B cell (primary cell): ENCODE measurements at regions not wholly inside any gene's neighbourhood (a gene's known extent, or its start where the extent isn't known, plus 50 kb on each side); places are given as distances from the start of the nearest gene placed in this dataset.

Source experiments
- ATAC-seq: fragments of 200-7000 bp; cut with Tn5 transposase; one replicate; pipeline ENCODE4 v1.10.0; 2021; ENCODE audit warnings: low read depth, mild to moderate bottlenecking, moderate number of reproducible peaks, moderate library complexity
- CTCF ChIA-PET: fragments of 350-600 bp; sonication (Branson Sonifier 250); formaldehyde crosslinking; loops from one replicate; lab custom pipeline; 2021; ENCODE audit warnings: antibody characterized with exemption, inconsistent platforms; lab: Charles Lee
- POLR2A ChIA-PET: fragments of 350-600 bp; sonication (Branson Sonifier 250); formaldehyde crosslinking; loops from one replicate; lab custom pipeline; 2021; ENCODE audit warnings: antibody characterized with exemption; lab: Charles Lee
- DNase-seq: peaks from one replicate; pipeline ENCODE4 v3.0.0; 2013
- H2AFZ ChIP-seq: 2 replicates; pipeline ENCODE4 v1.6.1; 2012; ENCODE audit warnings: mild to moderate bottlenecking, low read depth, low read length; ENCODE audit not compliant: insufficient read depth, poor library complexity, severe bottlenecking
- H3K27ac ChIP-seq, 2 donors: 1 replicate in 1 of 2; 2 replicates in 1 of 2; pipeline ENCODE4 v1.5.1; 2012 to 2013; ENCODE audit warnings: low read length in 2 of 2, mild to moderate bottlenecking in 2 of 2, moderate library complexity in 1 of 2
- H3K27me3 ChIP-seq, 4 experiments: fragments of 200-600 bp in 1 of 4; sonication (generic) in 1 of 4; replicated peaks in 1 of 4; 1 replicate in 2 of 4; 2 replicates in 2 of 4; pipeline versions ENCODE4 v1.6.1 to v1.7.0; 2013 to 2016; ENCODE audit warnings: low read length in 3 of 4, mild to moderate bottlenecking in 2 of 4, mixed read lengths in 1 of 4, moderate library complexity in 1 of 4; ENCODE audit not compliant: insufficient read depth in 4 of 4, control insufficient read depth in 3 of 4; ENCODE audit errors: control extremely low read depth in 1 of 4
- H3K36me3 ChIP-seq, 2 experiments: replicated peaks in 1 of 2; 1 replicate in 1 of 2; 2 replicates in 1 of 2; pipeline versions ENCODE4 v1.6.1 to v1.7.1; 2013; ENCODE audit warnings: low read length in 1 of 2; ENCODE audit not compliant: insufficient read depth in 2 of 2, control insufficient read depth in 1 of 2; ENCODE audit errors: control extremely low read depth in 1 of 2, extremely low read depth in 1 of 2
- H3K4me1 ChIP-seq, 2 donors: fragments of 200-600 bp in 1 of 2; sonication (generic) in 1 of 2; 1 replicate in 1 of 2; 2 replicates in 1 of 2; pipeline versions ENCODE4 v1.5.1 to v1.6.1; 2013 to 2017; ENCODE audit warnings: low read length in 2 of 2; ENCODE audit not compliant: control insufficient read depth in 2 of 2, insufficient read depth in 2 of 2
- H3K4me2 ChIP-seq: replicated peaks from 2 replicates; pipeline ENCODE3; 2012; ENCODE audit warnings: mild to moderate bottlenecking, low read depth, low read length; ENCODE audit not compliant: poor library complexity, severe bottlenecking
- H3K4me3 ChIP-seq, 5 experiments: fragments of 200-600 bp in 1 of 5; sonication (generic) in 1 of 5; 1 replicate in 3 of 5; 2 replicates in 2 of 5; pipeline versions ENCODE4 v1.5.1 to v1.7.0; 2011 to 2016; ENCODE audit warnings: low read length in 4 of 5, mild to moderate bottlenecking in 4 of 5, low read depth in 2 of 5, control low read depth in 1 of 5, moderate library complexity in 1 of 5; ENCODE audit not compliant: insufficient read depth in 1 of 5; ENCODE audit errors: control extremely low read depth in 1 of 5, extremely low read depth in 1 of 5
- H3K79me2 ChIP-seq: fragments of 200-600 bp; sonication (generic); one replicate; pipeline ENCODE4 v1.6.0; 2016; ENCODE audit warnings: low read length; ENCODE audit not compliant: control insufficient read depth, insufficient read depth
- H3K9ac ChIP-seq: fragments of 200-600 bp; sonication (generic); 2 replicates; pipeline ENCODE4 v1.6.1; 2017; ENCODE audit warnings: mild to moderate bottlenecking, low read length, moderate library complexity
- H3K9me3 ChIP-seq, 3 donors: one replicate each; pipeline versions ENCODE4 v1.6.1 to v1.7.1; 2013; ENCODE audit warnings: low read length in 2 of 3; ENCODE audit not compliant: control insufficient read depth in 2 of 3, insufficient read depth in 1 of 3; ENCODE audit errors: control extremely low read depth in 1 of 3
- H4K20me1 ChIP-seq: 2 replicates; pipeline ENCODE4 v1.6.0; 2012; ENCODE audit warnings: mild to moderate bottlenecking, low read length; ENCODE audit not compliant: insufficient read depth, control insufficient read depth, poor library complexity, severe bottlenecking
- H3K27ac Mint-ChIP-seq: one replicate; pipeline ENCODE4 v1.8.0; 2021; ENCODE audit warnings: mixed read lengths
- H3K27me3 Mint-ChIP-seq: one replicate; pipeline ENCODE4 v1.8.0; 2021; ENCODE audit warnings: mixed read lengths
- H3K4me1 Mint-ChIP-seq: one replicate; pipeline ENCODE4 v1.8.0; 2021; ENCODE audit warnings: mixed read lengths
- H3K4me3 Mint-ChIP-seq: one replicate; pipeline ENCODE4 v1.8.0; 2021; ENCODE audit warnings: mixed read lengths
- H3K9me3 Mint-ChIP-seq: one replicate; pipeline ENCODE4 v1.8.0; 2022; ENCODE audit warnings: mixed read lengths; ENCODE audit not compliant: insufficient read depth
- EZH2 ChIP-seq: IDR thresholded peaks from 2 replicates; pipeline ENCODE4 v1.6.1; 2012; ENCODE audit warnings: borderline replicate concordance, low read depth, mild to moderate bottlenecking, moderate library complexity, low read length; ENCODE audit not compliant: insufficient read depth, poor library complexity, severe bottlenecking
- WGBS: methylation state at CpG from one replicate; pipeline ENCODE4 v1.1.5; 2013; ENCODE audit warnings: missing lambda C conversion rate; ENCODE audit not compliant: insufficient coverage; 5-methylcytosine and 5-hydroxymethylcytosine counted together
- intact Hi-C: fragments of 100-400 bp; cut with micrococcal nuclease; formaldehyde crosslinking; loops from one replicate; pipeline ENCODE4 v1.10.0; 2022
- TF ChIP-seq, protein P1 (sequence below): fragments of 200-600 bp; IDR thresholded peaks from one replicate; pipeline ENCODE4 v1.8.0; 2022; ENCODE audit warnings: antibody characterized with exemption, mild to moderate bottlenecking

DNA sequence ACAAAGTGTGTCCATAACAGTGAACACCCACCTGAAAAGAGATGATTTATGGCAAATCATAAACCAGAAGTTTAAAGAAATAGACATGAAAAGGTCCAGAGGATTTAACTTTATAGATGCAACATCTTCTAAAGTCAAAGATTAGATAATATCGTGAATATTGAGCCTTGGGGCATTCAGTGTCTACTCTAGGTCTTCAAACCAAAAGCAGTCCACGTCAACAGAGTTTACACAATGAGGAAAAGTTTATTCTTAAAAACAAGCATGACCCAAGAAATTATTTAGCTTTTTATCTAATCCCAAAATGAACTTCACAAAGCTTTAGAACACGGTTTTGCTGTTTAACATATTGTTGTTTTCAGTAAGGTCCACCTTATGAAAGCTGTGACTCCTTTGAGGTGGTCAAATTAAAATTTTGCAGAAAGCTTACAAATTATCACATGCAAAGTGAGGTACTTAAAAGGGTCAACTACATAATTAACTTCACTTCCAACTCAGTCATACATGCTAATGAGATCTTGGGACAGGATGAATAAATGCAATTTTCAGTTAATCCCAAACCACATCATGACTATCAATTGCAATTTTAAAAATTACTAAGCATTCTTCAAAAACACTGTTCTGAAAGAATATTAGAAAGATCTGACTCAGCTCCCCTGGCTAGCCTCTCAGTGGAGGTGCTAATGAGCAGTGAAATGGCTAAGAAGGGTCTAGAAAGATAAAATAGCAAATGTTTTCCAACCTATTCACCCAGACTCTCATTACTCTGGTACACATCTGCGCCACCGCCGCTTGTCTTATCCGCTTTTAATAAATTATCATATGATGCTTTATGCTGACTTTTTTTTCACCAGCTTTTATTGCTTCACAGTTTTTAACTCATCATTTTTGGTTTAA, 92.4 kb upstream of the WDR17 start:
- H3K27ac Mint-ChIP-seq: no peak overlapping the region
- Histone ChIP-seq H4K20me1 (no peaks in the 10 kb centered on the region), H3K4me1 (no peaks in the 10 kb centered on the region), H2AFZ (no peak overlapping the region), H3K79me2 (no peaks in the 10 kb centered on the region), H3K36me3 (no peaks in the 10 kb centered on the region), H3K9ac (no peak overlapping the region), H3K4me3 (no peak overlapping the region), H3K4me2 (no peak overlapping the region), H3K27ac (no peak overlapping the region), H3K27me3 (no peaks in the 10 kb centered on the region), H3K9me3 (peaks cover 0 to 6% (median 0%) of the 10 kb centered on the region in 3 donors)
- CTCF ChIA-PET: no interaction called here
- intact Hi-C loops: no loop called here
- ATAC-seq (no peak), DNase-seq (no peak)
- H3K27me3 Mint-ChIP-seq: peaks cover under 1% of the 10 kb centered on the region
- POLR2A ChIA-PET: no interaction called here
- H3K9me3 Mint-ChIP-seq: no peaks in the 10 kb centered on the region
- H3K4me3 Mint-ChIP-seq: no peak overlapping the region
- no CpG with 5 or more reads among the region's 7 CpGs for WGBS
- H3K4me1 Mint-ChIP-seq: no peaks in the 10 kb centered on the region
- TF ChIP-seq, protein P1, sequence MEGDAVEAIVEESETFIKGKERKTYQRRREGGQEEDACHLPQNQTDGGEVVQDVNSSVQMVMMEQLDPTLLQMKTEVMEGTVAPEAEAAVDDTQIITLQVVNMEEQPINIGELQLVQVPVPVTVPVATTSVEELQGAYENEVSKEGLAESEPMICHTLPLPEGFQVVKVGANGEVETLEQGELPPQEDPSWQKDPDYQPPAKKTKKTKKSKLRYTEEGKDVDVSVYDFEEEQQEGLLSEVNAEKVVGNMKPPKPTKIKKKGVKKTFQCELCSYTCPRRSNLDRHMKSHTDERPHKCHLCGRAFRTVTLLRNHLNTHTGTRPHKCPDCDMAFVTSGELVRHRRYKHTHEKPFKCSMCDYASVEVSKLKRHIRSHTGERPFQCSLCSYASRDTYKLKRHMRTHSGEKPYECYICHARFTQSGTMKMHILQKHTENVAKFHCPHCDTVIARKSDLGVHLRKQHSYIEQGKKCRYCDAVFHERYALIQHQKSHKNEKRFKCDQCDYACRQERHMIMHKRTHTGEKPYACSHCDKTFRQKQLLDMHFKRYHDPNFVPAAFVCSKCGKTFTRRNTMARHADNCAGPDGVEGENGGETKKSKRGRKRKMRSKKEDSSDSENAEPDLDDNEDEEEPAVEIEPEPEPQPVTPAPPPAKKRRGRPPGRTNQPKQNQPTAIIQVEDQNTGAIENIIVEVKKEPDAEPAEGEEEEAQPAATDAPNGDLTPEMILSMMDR: no peak
- TF ChIP-seq EZH2: no peak

DNA sequence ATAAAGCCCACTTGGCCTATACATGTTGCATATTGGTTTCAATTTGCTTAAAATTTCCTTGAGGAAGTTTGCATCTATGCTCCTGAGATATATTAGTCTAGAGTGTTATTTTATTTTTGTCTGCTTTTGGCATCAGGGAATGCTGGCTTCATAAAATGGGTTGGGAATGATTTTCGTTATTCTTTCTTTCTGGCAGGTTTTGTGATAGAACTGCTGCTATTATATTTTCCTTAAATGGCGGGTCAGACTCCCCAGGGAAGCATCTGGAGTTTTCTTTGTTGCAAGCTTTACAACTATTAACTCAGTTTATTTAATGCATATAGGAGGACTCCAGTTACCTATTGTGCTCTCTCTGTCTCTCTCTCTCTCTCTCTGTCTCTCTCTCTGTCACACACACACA, 82.0 kb upstream of the WDR17 start:
- intact Hi-C loops: no loop called here
- Histone ChIP-seq H3K27ac (no peak overlapping the region), H3K36me3 (no peaks in the 10 kb centered on the region), H3K4me2 (no peak overlapping the region), H3K9ac (no peak overlapping the region), H3K27me3 (no peaks in the 10 kb centered on the region), H4K20me1 (no peaks in the 10 kb centered on the region), H3K9me3 (peaks cover 0 to 4% (median 0%) of the 10 kb centered on the region in 3 donors), H2AFZ (no peak overlapping the region), H3K79me2 (no peaks in the 10 kb centered on the region), H3K4me1 (no peaks in the 10 kb centered on the region), H3K4me3 (no peak overlapping the region)
- DNase-seq (no peak), ATAC-seq (no peak)
- Mint-ChIP-seq H3K4me1 (no peaks in the 10 kb centered on the region), H3K4me3 (no peak overlapping the region), H3K9me3 (no peaks in the 10 kb centered on the region), H3K27me3 (peaks cover 2% of the 10 kb centered on the region), H3K27ac (no peak overlapping the region)
- no CpG with 5 or more reads among the region's 2 CpGs for WGBS
- CTCF ChIA-PET: interaction anchor here (0.5 kb wide), 1 partner anchor 12 kb away, joined by 6 read pairs; no protein-coding TSS in a partner anchor
- no peak for TF ChIP-seq EZH2
- TF ChIP-seq, protein P1: no peak
- POLR2A ChIA-PET: no interaction called here
